ENCODE measurements at regions not wholly inside any gene's neighbourhood (a gene's known extent, or its start where the extent isn't known, plus 50 kb on each side); places are given as distances from the start of the nearest gene placed in this dataset.

- TF ChIP-seq CTCF (IDR thresholded peaks at IDR 0.05; ENCODE audit: control extremely low read depth, extremely low read depth, low read depth, missing control alignments), result no peak
- ChIA-PET CTCF (no interaction called here), POLR2A (no interaction called here)
Observed at GRCh38 chr2:147649998-147650397, 194.8 kb upstream of the ACVR2A start.

GRCh38 chr2:147649286-147649685, 195.5 kb upstream of the ACVR2A start:
- TF ChIP-seq CTCF (IDR thresholded peaks at IDR 0.05; ENCODE audit: control extremely low read depth, extremely low read depth, low read depth, missing control alignments), result no peak
- CTCF ChIA-PET, result no interaction called here
- DNase-seq (ENCODE audit: extremely low spot score), result no peak
- POLR2A ChIA-PET, result no interaction called here

More at GRCh38 chr2:147649998-147650397, 194.8 kb upstream of the ACVR2A start:
- DNase-seq (ENCODE audit: extremely low spot score), result no peak

- no peak for DNase-seq (ENCODE audit: extremely low spot score)
- ChIA-PET POLR2A (no interaction called here), CTCF (no interaction called here)
- no peak for TF ChIP-seq CTCF (IDR thresholded peaks at IDR 0.05; ENCODE audit: control extremely low read depth, extremely low read depth, low read depth, missing control alignments)
Observed at GRCh38 chr2:147648471-147648870, 196.4 kb upstream of the ACVR2A start.

- no peak for DNase-seq (ENCODE audit: extremely low spot score)
- TF ChIP-seq CTCF (IDR thresholded peaks at IDR 0.05; ENCODE audit: control extremely low read depth, extremely low read depth, low read depth, missing control alignments), result no peak
- ChIA-PET POLR2A (no interaction called here), CTCF (no interaction called here)
Observed at GRCh38 chr2:147647816-147648215, 197.0 kb upstream of the ACVR2A start.

GRCh38 chr2:147646818-147647468, 197.9 kb upstream of the ACVR2A start:
- CTCF ChIA-PET, result no interaction called here

GRCh38 chr2:147644491-147644890, 200.3 kb upstream of the ACVR2A start:
- DNase-seq (ENCODE audit: extremely low spot score), result no peak
- no peak for TF ChIP-seq CTCF (IDR thresholded peaks at IDR 0.05; ENCODE audit: control extremely low read depth, extremely low read depth, low read depth, missing control alignments)
- POLR2A ChIA-PET, result no interaction called here
- CTCF ChIA-PET, result interaction anchor here (1.5 kb wide), 1 partner anchor 10 kb away, joined by 4 read pairs; no protein-coding TSS in a partner anchor

More at GRCh38 chr2:147646818-147647468, 197.9 kb upstream of the ACVR2A start:
- TF ChIP-seq CTCF (IDR thresholded peaks at IDR 0.05; ENCODE audit: control extremely low read depth, extremely low read depth, low read depth, missing control alignments), result no peak
- POLR2A ChIA-PET, result no interaction called here
- DNase-seq (ENCODE audit: extremely low spot score), result no peak
